ENCODE measurements at regions not wholly inside any gene's neighbourhood (a gene's known extent, or its start where the extent isn't known, plus 50 kb on each side); places are given as distances from the start of the nearest gene placed in this dataset.

GRCh38 chr9:108567571-108567970 is 288.2 kb downstream of the ACTL7B start:
- TF ChIP-seq CTCF (optimal IDR thresholded peaks at IDR 0.05 in 1 of 3, IDR thresholded peaks at IDR 0.05 in 1 of 3, conservative IDR thresholded peaks at IDR 0.05 in 1 of 3; ENCODE audit: extremely low read depth in 1 of 3, insufficient read depth in 2 of 3, low read length in 3 of 3) = peak in 1 of 3 experiments; percentile 13
- no peak for TF ChIP-seq EZH2 (IDR thresholded peaks at IDR 0.05; ENCODE audit: low read length)

Measured in keratinocyte (primary cell).